HG02763 (cell line): ENCODE measurements at regions not wholly inside any gene's neighbourhood (a gene's known extent, or its start where the extent isn't known, plus 50 kb on each side); places are given as distances from the start of the nearest gene placed in this dataset.
"Not testable (repeated sequence)": the region's sequence is repeated elsewhere in the genome, so short reads cannot be mapped to it uniquely, and the experiment has no call there.

Source experiments
- ATAC-seq: cut with Tn5 transposase; IDR thresholded peaks from one replicate; pipeline ENCODE4 v1.9.1; 2021; ENCODE audit warnings: mild to moderate bottlenecking, moderate library complexity; ENCODE audit not compliant: unreplicated experiment

GRCh38 chr4:188647820-188648370 is 508.7 kb downstream of the TRIML1 start:
- ATAC-seq, result no peak

- ATAC-seq, result no peak
Observed at GRCh38 chr4:188649635-188650034, 510.4 kb downstream of the TRIML1 start.

- no peak for ATAC-seq
Observed at GRCh38 chr4:188650516-188650915, 511.3 kb downstream of the TRIML1 start.

GRCh38 chr4:188657365-188657764 is 518.1 kb downstream of the TRIML1 start:
- no peak for ATAC-seq

- no peak for ATAC-seq
Observed at GRCh38 chr4:188658958-188659522, 519.8 kb downstream of the TRIML1 start.

- ATAC-seq, result no peak
Observed at GRCh38 chr4:188660796-188661195, 521.6 kb downstream of the TRIML1 start.

- no peak for ATAC-seq
Observed at GRCh38 chr4:188661502-188661901, 522.3 kb downstream of the TRIML1 start.

GRCh38 chr4:188663369-188663768 is 524.1 kb downstream of the TRIML1 start:
- ATAC-seq, result no peak

- ATAC-seq, result no peak
Observed at GRCh38 chr4:188665491-188666457, 526.5 kb downstream of the TRIML1 start.

GRCh38 chr4:188678691-188679090 is 539.5 kb downstream of the TRIML1 start:
- not testable (repeated sequence) for ATAC-seq

GRCh38 chr4:188680004-188680666 is 540.9 kb downstream of the TRIML1 start:
- no peak for ATAC-seq

- no peak for ATAC-seq
Observed at GRCh38 chr4:188680667-188681063, 541.4 kb downstream of the TRIML1 start.

- ATAC-seq, result no peak
Observed at GRCh38 chr4:188682321-188682720, 543.1 kb downstream of the TRIML1 start.

- ATAC-seq, result no peak
Observed at GRCh38 chr4:188683571-188683970, 544.3 kb downstream of the TRIML1 start.

- no peak for ATAC-seq
Observed at GRCh38 chr4:188688956-188689355, 549.7 kb downstream of the TRIML1 start.

GRCh38 chr4:188691811-188692210 is 552.6 kb downstream of the TRIML1 start:
- no peak for ATAC-seq

GRCh38 chr4:188695261-188695660 is 556.0 kb downstream of the TRIML1 start:
- ATAC-seq, result no peak

GRCh38 chr4:188697243-188697642 is 558.0 kb downstream of the TRIML1 start:
- no peak for ATAC-seq

GRCh38 chr4:188701952-188702351 is 562.7 kb downstream of the TRIML1 start:
- no peak for ATAC-seq

GRCh38 chr4:188704288-188704687 is 565.0 kb downstream of the TRIML1 start:
- ATAC-seq, result no peak

- no peak for ATAC-seq
Observed at GRCh38 chr4:188707036-188707435, 567.8 kb downstream of the TRIML1 start.
